ENCODE measurements at regions not wholly inside any gene's neighbourhood (a gene's known extent, or its start where the extent isn't known, plus 50 kb on each side); places are given as distances from the start of the nearest gene placed in this dataset.

DNA sequence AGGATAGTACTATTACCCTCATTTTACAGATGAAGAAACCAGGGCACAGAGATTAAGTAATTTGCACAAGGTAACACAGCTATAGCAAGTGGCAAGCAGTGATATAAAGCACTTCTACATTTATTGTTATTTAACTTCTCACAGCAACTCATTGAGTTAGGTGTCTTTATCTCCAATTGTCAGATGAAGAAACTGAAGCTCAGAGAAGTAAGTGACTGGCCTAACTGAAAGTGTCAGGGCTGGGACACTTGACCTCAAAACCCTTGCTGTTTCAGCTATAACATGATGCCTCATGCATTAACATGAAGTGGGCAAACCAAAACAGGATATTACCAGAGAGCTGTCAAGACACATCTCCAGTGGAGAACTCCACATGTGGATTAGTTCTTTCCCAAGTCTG, 65.8 kb upstream of the LEKR1 start:
- CTCF ChIA-PET: no interaction called here

GRCh38 chr3:156761007-156761406, 65.1 kb upstream of the LEKR1 start:
- ChIA-PET CTCF (no interaction called here), POLR2A (no interaction called here)

More for the DNA sequence above, 65.8 kb upstream of the LEKR1 start:
- POLR2A ChIA-PET: no interaction called here

- ChIA-PET CTCF (no interaction called here), POLR2A (no interaction called here)
Observed at GRCh38 chr3:156761713-156762451, 64.3 kb upstream of the LEKR1 start.

- ChIA-PET POLR2A (no interaction called here), CTCF (no interaction called here)
Observed at GRCh38 chr3:156762631-156763185, 63.4 kb upstream of the LEKR1 start.

DNA sequence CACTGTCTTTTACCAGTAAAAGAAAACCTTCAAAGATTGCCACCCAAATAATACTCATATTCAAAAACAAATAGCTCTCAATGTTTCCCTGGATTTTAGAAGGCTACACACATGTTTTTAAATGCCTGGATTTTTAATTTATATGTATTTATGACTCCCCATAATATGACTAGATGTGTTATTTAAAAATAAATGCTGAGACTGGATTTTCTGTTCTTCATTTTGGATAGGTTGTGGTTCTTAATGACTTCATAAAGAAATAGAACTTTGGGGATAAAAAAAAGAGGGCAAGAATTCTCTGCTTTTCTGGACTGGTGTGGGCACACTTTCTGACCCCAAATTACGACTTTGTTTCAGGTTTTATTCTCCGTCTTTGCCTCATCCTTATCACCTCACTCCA, 62.8 kb upstream of the LEKR1 start:
- CTCF ChIA-PET: no interaction called here
- POLR2A ChIA-PET: no interaction called here

- ChIA-PET POLR2A (no interaction called here), CTCF (no interaction called here)
Observed at GRCh38 chr3:156763931-156764720, 62.0 kb upstream of the LEKR1 start.

DNA sequence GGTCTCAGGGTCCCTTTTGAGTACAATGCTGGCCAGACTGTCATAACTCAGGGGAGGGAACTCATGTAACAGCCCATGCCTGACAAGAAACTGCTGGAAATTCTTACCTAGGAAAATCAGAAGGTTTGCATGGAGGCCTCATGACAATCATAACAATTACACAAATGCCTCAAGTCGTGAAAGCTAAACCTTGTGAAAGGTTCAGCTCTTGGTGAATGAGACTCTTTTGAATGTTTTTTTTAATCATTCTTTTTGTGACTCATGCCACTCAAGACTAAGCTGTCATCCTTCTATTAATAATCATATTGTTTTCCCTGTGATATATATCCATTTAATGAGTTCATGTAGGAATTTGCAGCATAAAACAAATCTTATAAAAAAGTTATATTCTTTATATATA, 61.4 kb upstream of the LEKR1 start:
- CTCF ChIA-PET: no interaction called here
- POLR2A ChIA-PET: no interaction called here

GRCh38 chr3:156768390-156768789, 57.8 kb upstream of the LEKR1 start:
- POLR2A ChIA-PET: no interaction called here
- CTCF ChIA-PET: interaction anchor here (0.6 kb wide), 1 partner anchor 107 kb away, joined by 3 read pairs; no protein-coding TSS in a partner anchor

- CTCF ChIA-PET: no interaction called here
- POLR2A ChIA-PET: interaction anchor here (0.6 kb wide), 1 partner anchor 96 kb away, joined by 4 read pairs; no protein-coding TSS in a partner anchor
Observed at GRCh38 chr3:156769721-156770654, 56.2 kb upstream of the LEKR1 start.

DNA sequence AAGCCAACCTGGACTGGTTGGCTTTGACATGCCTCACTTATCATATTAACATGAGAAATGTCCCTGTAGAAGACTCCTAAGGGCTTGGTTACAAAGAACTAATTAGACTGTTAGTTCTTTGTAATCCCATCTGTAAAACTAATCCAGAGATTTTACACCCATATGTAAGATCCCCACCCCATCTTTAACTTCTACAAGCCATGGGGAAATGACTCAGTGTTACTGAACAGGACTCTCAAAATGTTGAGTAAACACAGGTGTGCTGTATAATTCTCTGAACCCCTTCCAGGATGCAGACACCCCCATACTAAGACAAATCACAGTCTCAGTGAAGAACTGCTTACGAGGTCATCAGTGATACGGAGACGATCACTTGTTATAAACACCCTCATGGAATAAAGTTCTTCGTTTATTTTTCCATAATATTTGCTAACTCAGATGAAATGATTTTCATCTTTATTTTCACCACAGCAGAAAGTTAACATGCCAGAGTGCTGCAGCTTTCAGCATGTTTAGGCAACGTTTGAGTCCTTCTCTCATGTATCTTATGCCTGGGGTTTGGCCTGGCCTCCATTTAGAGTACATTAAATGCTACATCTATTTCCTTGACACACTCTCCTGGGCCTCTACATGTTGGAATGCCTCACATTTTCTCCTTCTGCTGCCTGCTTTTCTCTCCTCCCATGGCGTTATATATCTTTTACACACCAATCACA, 55.3 kb upstream of the LEKR1 start:
- CTCF ChIA-PET: no interaction called here
- POLR2A ChIA-PET: no interaction called here

GRCh38 chr3:156772588-156773206, 53.5 kb upstream of the LEKR1 start:
- POLR2A ChIA-PET: no interaction called here
- CTCF ChIA-PET: no interaction called here

DNA sequence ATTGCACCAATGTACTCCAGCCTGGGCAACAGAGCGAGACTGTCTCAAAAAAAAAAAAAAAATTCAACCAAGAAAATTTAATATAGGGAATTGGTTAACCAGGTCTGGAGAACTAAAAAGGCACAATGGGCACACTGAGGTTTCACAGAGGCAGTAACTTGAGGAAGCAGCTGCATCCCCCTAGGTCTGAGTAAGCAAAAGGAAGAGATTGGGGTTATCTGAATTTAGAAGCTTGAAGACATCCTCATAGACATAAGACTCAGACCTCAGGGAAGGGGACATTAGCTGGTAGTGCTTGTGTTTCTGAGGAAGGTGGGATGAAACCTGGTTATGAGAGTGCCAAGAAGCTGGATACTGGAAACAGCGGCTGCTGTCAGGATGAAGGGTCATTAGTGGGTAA, 50.1 kb upstream of the LEKR1 start:
- POLR2A ChIA-PET: no interaction called here
- CTCF ChIA-PET: no interaction called here

Measured in activated CD8-positive, alpha-beta memory T cell treated with anti-CD3 and anti-CD28 coated beads for 36 hours (primary cell).